DMS53 treated with DMSO at 0.1 percent for 48 hours (cell line): ENCODE measurements at regions not wholly inside any gene's neighbourhood (a gene's known extent, or its start where the extent isn't known, plus 50 kb on each side); places are given as distances from the start of the nearest gene placed in this dataset.
"Not testable (repeated sequence)": the region's sequence is repeated elsewhere in the genome, so short reads cannot be mapped to it uniquely, and the experiment has no call there.

ENCODE experiments used
- DNase-seq: peaks from one replicate; lab custom pipeline; 2025; ENCODE audit not compliant: unreplicated experiment; lab: John Stamatoyannopoulos, UW

GRCh38 chr13:101003566-101003965, 329.0 kb upstream of the TMTC4 start:
- DNase-seq, result no peak

- no peak for DNase-seq
Measured at GRCh38 chr13:100989392-100989791, 314.8 kb upstream of the TMTC4 start.

- no peak for DNase-seq
Measured at GRCh38 chr13:100988921-100989320, 314.3 kb upstream of the TMTC4 start.

- no peak for DNase-seq
Measured at GRCh38 chr13:100987948-100988347, 313.4 kb upstream of the TMTC4 start.

- DNase-seq, result no peak
Measured at GRCh38 chr13:100986571-100986970, 312.0 kb upstream of the TMTC4 start.

- no peak for DNase-seq
Measured at GRCh38 chr13:100984085-100984705, 309.6 kb upstream of the TMTC4 start.

- no peak for DNase-seq
Measured at GRCh38 chr13:100983111-100983510, 308.5 kb upstream of the TMTC4 start.

GRCh38 chr13:100980171-100980570, 305.6 kb upstream of the TMTC4 start:
- no peak for DNase-seq

GRCh38 chr13:100977841-100978240, 303.2 kb upstream of the TMTC4 start:
- DNase-seq, result no peak

GRCh38 chr13:100976993-100977392, 302.4 kb upstream of the TMTC4 start:
- no peak for DNase-seq

- not testable (repeated sequence) for DNase-seq
Measured at GRCh38 chr13:100975666-100976065, 301.1 kb upstream of the TMTC4 start.

GRCh38 chr13:100962585-100962984, 288.0 kb upstream of the TMTC4 start:
- DNase-seq, result no peak

- no peak for DNase-seq
Measured at GRCh38 chr13:100961186-100961585, 286.6 kb upstream of the TMTC4 start.

GRCh38 chr13:100958831-100959230, 284.2 kb upstream of the TMTC4 start:
- no peak for DNase-seq

- no peak for DNase-seq
Measured at GRCh38 chr13:100957741-100958140, 283.1 kb upstream of the TMTC4 start.

- DNase-seq, result no peak
Measured at GRCh38 chr13:100954430-100955305, 280.1 kb upstream of the TMTC4 start.

- no peak for DNase-seq
Measured at GRCh38 chr13:100951016-100951415, 276.4 kb upstream of the TMTC4 start.

- not testable (repeated sequence) for DNase-seq
Measured at GRCh38 chr13:100948937-100949336, 274.3 kb upstream of the TMTC4 start.

- no peak for DNase-seq
Measured at GRCh38 chr13:100946588-100946987, 272.0 kb upstream of the TMTC4 start.

- no peak for DNase-seq
Measured at GRCh38 chr13:100944791-100945345, 270.3 kb upstream of the TMTC4 start.

GRCh38 chr13:100942742-100943141, 268.1 kb upstream of the TMTC4 start:
- no peak for DNase-seq
